GM18907 (cell line): ENCODE measurements at regions not wholly inside any gene's neighbourhood (a gene's known extent, or its start where the extent isn't known, plus 50 kb on each side); places are given as distances from the start of the nearest gene placed in this dataset.
"Not testable (repeated sequence)": the region's sequence is repeated elsewhere in the genome, so short reads cannot be mapped to it uniquely, and the experiment has no call there.

Experiments used
- ATAC-seq: cut with Tn5 transposase; IDR thresholded peaks from one replicate; pipeline ENCODE4 v1.9.1; 2021; ENCODE audit warnings: mild to moderate bottlenecking, moderate library complexity; ENCODE audit not compliant: unreplicated experiment

GRCh38 chr5:83001796-83002381, 75.3 kb downstream of the TMEM167A start:
- ATAC-seq = no peak

GRCh38 chr5:83000922-83001321, 76.3 kb downstream of the TMEM167A start:
- ATAC-seq = no peak

- ATAC-seq = no peak
These were observed 76.8 kb downstream of the TMEM167A start for GRCh38 chr5:83000428-83000827.

GRCh38 chr5:82993416-82993815, 83.8 kb downstream of the TMEM167A start:
- ATAC-seq = no peak

GRCh38 chr5:82992646-82993045, 84.5 kb downstream of the TMEM167A start:
- no peak for ATAC-seq

- ATAC-seq = no peak
These were observed 85.4 kb downstream of the TMEM167A start for GRCh38 chr5:82991678-82992323.

- no peak for ATAC-seq
These were observed 86.1 kb downstream of the TMEM167A start for GRCh38 chr5:82991059-82991458.

GRCh38 chr5:82987188-82987587, 90.0 kb downstream of the TMEM167A start:
- no peak for ATAC-seq

GRCh38 chr5:82986404-82986803, 90.8 kb downstream of the TMEM167A start:
- no peak for ATAC-seq

- ATAC-seq = no peak
These were observed 91.4 kb downstream of the TMEM167A start for GRCh38 chr5:82985763-82986162.

GRCh38 chr5:82984786-82985735, 92.1 kb downstream of the TMEM167A start:
- no peak for ATAC-seq

GRCh38 chr5:82982846-82983245, 94.3 kb downstream of the TMEM167A start:
- no peak for ATAC-seq

GRCh38 chr5:82976887-82977286, 100.3 kb downstream of the TMEM167A start:
- not testable (repeated sequence) for ATAC-seq

GRCh38 chr5:82975812-82976211, 101.4 kb downstream of the TMEM167A start:
- no peak for ATAC-seq

- ATAC-seq = no peak
These were observed 101.8 kb downstream of the TMEM167A start for GRCh38 chr5:82975396-82975795.

- not testable (repeated sequence) for ATAC-seq
These were observed 102.8 kb downstream of the TMEM167A start for GRCh38 chr5:82974346-82974745.

GRCh38 chr5:82971901-82972300, 105.3 kb downstream of the TMEM167A start:
- ATAC-seq = no peak

GRCh38 chr5:82971034-82971806, 106.0 kb downstream of the TMEM167A start:
- ATAC-seq = not testable (repeated sequence)

- not testable (repeated sequence) for ATAC-seq
These were observed 107.8 kb downstream of the TMEM167A start for GRCh38 chr5:82969221-82969976.

- no peak for ATAC-seq
These were observed 110.1 kb downstream of the TMEM167A start for GRCh38 chr5:82967072-82967471.
